GM21390 (cell line): ENCODE measurements at regions not wholly inside any gene's neighbourhood (a gene's known extent, or its start where the extent isn't known, plus 50 kb on each side); places are given as distances from the start of the nearest gene placed in this dataset.
"Not testable (repeated sequence)": the region's sequence is repeated elsewhere in the genome, so short reads cannot be mapped to it uniquely, and the experiment has no call there.

Experiments
- ATAC-seq: cut with Tn5 transposase; IDR thresholded peaks from one replicate; pipeline ENCODE4 v1.9.1; 2021; ENCODE audit not compliant: unreplicated experiment

DNA sequence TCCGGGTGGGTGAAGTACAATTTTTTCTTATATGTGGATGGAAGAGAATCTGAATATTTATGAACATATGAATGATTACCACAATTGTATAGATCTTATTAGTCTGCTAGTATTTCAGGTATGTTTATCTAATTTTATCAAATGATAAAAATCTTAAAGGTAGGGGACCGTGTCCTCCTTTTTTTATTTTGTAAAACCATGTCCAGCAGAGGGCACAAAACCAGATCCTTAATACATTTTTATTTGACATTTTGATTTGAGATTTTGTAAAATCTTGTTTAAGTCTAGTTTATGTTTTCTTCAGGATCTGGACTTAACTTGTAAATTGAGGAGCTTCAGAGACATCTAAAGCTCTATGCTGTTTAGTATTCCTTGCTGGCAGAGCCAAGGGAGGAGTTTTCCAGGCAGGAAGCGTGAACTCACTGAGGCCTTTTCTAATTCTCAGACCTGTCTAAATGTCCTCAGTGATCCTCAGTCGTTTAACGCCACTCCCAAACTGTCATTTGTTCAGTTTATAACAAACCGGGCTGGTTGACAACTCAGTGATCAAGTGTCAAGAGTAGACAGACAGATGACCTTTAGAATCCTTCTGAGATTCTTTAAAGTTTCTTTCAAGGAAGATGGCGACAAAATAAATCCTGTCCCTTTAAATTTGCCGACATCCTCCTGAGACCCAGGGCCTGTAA is 263.9 kb downstream of the KTN1 start:
- ATAC-seq: no peak

DNA sequence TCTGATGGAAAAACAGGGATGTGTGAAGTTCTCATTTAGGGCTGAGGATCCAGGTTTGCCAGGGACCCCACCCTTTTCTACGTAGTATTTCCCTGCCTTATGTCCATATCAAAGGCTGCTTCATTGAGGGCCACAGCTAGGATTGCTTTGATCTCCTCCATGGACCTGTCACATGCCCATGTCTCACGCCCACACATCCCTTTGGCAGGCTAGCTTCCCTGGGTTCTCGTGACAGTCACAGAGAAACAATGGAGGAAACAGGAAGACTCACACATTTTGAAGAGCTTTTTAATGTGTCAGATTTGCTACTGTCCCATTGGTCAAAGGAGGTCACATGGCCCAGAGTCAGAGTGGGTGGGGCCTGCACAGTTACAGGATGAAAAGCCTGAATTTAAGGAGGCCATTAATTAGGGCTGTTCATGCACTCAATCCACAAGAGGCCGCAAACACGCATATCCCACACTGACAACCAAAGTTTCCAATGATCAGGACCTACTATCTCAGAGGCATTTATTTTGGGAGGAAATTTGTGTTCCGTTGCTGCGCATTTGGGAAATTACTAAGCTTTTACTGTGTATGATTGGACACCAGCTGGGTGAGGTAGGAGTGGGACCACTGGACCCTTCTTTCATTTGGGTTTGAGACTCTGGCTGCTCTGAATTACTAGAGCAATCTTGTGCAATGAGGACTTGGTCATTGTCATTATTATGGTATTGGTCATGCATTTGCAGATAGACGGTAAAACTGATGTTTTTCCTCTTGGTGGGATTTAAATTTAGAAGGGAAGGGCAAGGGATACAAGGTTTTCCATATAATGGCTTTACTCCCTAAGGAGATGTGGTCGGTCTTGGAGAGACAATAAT is 266.2 kb downstream of the KTN1 start:
- no peak for ATAC-seq

- no peak for ATAC-seq
These were observed 266.9 kb downstream of the KTN1 start for GRCh38 chr14:55846826-55847446.

DNA sequence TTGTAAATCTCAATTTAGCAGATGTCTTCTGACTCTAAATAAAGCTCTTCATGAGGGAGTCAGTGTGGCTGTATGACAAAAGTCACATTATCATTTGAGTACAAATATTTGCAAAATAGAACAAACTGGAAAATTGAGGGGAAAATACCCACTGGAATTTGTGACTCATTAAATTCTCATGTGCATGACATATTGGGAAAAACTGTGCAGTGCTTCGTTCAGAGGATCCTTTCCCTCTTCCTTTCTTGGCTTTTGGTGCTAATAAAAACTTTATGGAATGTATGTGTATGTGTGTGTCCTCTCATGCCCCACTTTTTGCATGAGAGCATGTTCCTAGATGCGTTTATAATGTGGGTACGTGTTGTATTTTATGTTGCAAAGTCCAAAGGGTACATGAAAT is 267.8 kb downstream of the KTN1 start:
- ATAC-seq: no peak

GRCh38 chr14:55848964-55849363 is 269.0 kb downstream of the KTN1 start:
- no peak for ATAC-seq

- ATAC-seq: no peak
These were observed 268.4 kb upstream of the PELI2 start for GRCh38 chr14:55849833-55850232.

- ATAC-seq: no peak
These were observed 267.4 kb upstream of the PELI2 start for GRCh38 chr14:55850825-55851241.

- no peak for ATAC-seq
These were observed 266.9 kb upstream of the PELI2 start for GRCh38 chr14:55851301-55851700.

- no peak for ATAC-seq
These were observed 266.2 kb upstream of the PELI2 start for GRCh38 chr14:55851961-55852360.

DNA sequence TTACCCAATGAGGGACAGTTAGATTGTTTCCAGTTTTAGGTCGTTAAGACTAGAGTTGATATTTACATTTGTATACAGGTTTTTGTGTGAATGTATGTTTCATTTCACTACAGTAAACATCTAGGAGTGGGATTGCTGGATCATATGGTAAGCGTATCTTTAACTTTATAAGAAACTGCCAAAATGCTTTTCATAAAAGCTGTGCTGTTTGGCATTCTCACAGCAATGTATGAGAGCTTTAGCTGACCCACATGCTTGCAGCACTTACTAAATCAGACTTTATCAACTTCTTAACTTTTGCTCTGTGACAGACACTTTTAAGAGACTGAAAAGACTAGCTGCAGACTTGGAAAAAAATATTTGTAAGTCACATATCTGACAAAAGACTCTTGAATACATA is 262.5 kb upstream of the PELI2 start:
- no peak for ATAC-seq

DNA sequence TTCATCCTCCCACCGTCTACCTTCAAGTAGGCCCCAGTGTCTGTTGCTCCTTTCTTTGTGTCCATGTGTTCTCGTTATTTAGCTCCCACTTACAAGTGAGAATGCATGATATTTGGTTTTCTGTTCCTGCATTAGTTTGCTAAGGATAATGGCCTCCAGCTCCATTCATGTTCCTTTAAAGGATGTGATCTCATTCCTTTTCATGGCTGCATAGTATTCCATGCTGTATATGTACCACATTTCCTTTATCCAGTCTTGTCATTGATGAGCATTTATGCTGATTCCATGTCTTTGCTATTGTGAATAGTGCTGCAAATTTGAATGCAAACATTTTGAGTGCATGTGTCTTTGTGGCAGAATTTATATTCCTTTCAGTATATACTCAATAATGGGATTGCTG is 259.6 kb upstream of the PELI2 start:
- ATAC-seq: no peak

GRCh38 chr14:55861561-55861960 is 256.6 kb upstream of the PELI2 start:
- ATAC-seq: not testable (repeated sequence)

DNA sequence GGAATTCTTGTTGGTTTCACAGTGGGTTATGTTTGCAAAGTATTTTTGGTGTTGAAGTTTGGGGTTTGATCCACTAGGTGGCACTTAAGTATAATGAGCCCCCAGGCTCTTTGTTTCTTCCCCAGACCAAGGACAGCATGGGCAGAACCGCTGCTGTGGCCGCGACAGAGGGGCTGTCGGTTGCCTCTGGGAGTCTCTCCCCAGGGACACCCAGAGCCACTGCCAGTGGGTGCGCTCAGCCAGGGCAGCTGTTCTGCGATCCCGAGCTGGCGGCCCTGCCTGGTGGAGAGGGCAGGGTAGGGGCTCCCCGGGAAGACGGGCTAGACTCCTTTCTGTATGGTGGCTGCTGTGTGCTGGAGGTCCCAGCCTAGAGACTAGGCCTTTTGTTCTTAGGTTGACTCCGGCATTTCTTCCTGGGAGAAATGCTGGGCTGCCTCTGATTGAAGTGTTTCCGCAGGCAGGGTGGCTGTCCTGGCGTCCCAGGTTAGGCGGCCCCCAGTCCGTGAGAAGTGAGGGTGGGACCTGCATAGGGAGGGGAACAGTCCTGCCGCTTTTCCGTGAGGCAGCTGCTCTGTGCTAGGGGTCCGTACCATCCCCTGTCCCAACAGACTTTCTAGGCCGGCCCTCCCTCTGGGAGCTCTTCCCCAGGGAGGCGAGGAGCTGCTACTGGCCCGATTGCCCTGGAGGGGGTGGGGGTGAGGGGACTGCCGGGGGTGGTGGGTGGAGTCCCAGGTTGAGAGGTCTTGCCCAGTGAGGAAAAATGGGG is 253.1 kb upstream of the PELI2 start:
- no peak for ATAC-seq

- no peak for ATAC-seq
These were observed 250.9 kb upstream of the PELI2 start for GRCh38 chr14:55867311-55867710.

- ATAC-seq: no peak
These were observed 250.5 kb upstream of the PELI2 start for GRCh38 chr14:55867719-55868118.

GRCh38 chr14:55869397-55870049 is 248.7 kb upstream of the PELI2 start:
- no peak for ATAC-seq

- no peak for ATAC-seq
These were observed 245.0 kb upstream of the PELI2 start for GRCh38 chr14:55873169-55873568.

- no peak for ATAC-seq
These were observed 243.4 kb upstream of the PELI2 start for GRCh38 chr14:55874785-55875184.

- ATAC-seq: no peak
These were observed 240.3 kb upstream of the PELI2 start for GRCh38 chr14:55877942-55878341.

- ATAC-seq: no peak
These were observed 236.5 kb upstream of the PELI2 start for GRCh38 chr14:55881577-55882241.
